IPS DF 19.7 (cell line): ENCODE measurements at regions not wholly inside any gene's neighbourhood (a gene's known extent, or its start where the extent isn't known, plus 50 kb on each side); places are given as distances from the start of the nearest gene placed in this dataset.
"Not testable (repeated sequence)": the region's sequence is repeated elsewhere in the genome, so short reads cannot be mapped to it uniquely, and the experiment has no call there.

Experiments used
- DNase-seq: peaks from one replicate; pipeline ENCODE4 v3.0.0-alpha.2; 2013; ENCODE audit warnings: low read depth, low spot score

DNA sequence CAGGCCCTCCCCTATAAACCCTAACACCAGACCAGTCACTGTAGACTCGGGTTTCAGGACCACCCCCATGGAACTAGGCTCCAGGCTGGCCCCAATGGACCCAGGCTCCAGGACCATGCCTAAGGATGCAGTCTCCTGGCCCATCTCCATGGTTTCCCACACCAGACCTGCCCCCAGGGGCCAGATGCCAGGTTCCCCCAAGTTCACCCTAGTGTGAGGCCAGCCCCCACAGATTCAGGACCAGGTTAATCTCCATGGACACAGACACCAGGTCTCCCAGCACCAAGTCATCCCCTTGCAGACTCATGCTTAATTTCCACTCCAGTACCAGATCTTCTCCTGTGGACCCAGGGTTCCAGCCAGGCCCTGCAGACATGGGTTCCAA lies 103.8 kb upstream of the LANCL2 start:
- DNase-seq = no peak

DNA sequence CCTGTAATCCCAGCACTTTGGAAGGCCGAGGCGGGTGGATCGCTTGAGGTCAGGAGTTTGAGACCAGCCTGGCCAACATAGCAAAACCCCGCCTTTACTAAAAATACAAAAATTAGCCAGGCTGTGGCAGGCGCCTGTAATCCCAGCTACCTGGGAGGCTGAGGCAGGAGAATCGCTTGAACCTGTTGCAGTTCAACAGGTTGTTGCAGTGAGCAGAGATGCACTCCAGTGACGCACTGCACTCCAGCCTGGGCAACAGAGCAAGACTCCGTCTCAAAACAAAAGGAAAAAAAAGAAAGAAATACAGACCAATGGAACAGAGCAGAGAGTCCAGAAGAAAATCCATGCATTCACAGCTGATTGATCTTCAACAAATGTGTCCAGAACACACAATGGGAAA lies 99.8 kb upstream of the LANCL2 start:
- DNase-seq = not testable (repeated sequence)

- no peak for DNase-seq
These were observed 99.1 kb upstream of the LANCL2 start for GRCh38 chr7:55265836-55266642.

- DNase-seq = no peak
These were observed 94.0 kb upstream of the LANCL2 start for GRCh38 chr7:55271069-55271626.

GRCh38 chr7:55271661-55272060 lies 93.5 kb upstream of the LANCL2 start:
- DNase-seq = no peak

- no peak for DNase-seq
These were observed 92.8 kb upstream of the LANCL2 start for GRCh38 chr7:55272328-55272727.

DNA sequence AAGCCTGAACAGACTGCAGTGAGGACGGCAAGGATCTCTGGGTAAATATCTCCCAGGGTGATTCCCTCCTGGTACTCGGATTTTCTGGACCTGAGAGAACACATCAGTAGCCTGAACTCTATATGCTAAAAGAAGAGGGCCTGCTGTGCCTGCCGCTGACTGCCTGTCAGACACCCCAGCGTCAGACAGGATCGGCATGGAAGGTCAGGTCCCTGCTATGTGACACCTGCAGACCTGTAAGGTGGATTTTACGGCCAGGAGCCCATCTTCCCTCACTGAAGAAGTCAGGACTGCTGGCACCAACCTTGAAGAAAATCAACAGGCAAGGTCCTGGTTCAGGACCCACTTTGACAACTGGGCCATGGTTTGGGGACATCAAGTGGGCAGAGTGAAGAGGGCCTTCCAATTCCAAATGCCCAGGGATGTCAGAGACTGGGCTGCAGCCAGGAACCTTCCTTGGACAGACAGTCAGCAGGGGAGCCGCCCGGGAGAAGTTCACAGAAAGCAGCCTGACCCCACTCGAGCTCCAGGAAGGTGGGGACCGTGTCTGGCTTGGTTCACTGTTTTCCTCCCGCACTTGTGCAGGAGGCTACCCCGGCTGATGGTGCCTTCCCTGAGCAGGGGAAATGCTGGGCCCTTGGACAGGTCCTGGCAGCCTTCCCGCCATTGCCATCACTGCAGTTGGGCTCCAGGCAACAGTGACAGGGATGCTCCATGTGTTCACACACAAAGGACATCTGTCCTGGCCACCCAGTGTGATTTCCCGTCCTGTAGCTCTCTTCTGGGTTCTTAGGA lies 91.8 kb upstream of the LANCL2 start:
- no peak for DNase-seq

GRCh38 chr7:55274156-55274555 lies 91.0 kb upstream of the LANCL2 start:
- no peak for DNase-seq

- no peak for DNase-seq
These were observed 89.6 kb upstream of the LANCL2 start for GRCh38 chr7:55275291-55276200.

DNA sequence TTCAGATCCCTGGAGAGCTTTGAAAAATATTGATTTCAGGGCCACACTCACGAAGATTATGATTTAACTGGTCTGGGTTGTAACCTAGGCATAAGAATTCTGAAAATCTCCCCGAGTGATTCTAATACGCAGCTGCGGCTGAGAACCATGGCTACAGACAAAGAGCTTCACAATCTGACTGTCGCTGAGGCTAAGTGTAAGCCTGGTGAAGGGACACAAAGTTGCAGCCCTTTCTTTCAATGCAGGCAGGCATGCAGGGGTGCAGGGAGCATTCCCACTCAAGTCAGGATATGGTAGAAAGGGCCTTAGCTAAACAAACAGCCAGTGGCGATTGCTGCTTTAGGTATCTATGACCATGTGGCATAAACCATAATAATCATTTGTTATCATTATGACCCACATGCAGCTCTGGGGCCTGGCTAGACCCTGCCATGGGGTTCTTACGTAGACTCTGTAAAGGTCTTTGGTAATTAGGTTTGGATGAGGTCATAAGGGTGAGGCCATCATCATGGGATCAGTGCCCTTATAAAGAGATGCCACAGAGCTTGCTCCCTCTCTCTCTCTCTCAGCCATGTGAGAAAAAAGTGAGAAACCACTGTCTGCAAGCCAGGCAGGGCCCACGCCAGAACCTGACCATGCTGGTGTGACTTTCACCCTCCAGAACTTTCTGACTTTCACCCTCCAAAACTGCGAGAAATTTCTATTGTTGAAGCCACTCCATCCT lies 88.4 kb upstream of the LANCL2 start:
- no peak for DNase-seq

GRCh38 chr7:55277916-55278315 lies 87.2 kb upstream of the LANCL2 start:
- no peak for DNase-seq

- DNase-seq = no peak
These were observed 86.8 kb upstream of the LANCL2 start for GRCh38 chr7:55278321-55278720.

DNA sequence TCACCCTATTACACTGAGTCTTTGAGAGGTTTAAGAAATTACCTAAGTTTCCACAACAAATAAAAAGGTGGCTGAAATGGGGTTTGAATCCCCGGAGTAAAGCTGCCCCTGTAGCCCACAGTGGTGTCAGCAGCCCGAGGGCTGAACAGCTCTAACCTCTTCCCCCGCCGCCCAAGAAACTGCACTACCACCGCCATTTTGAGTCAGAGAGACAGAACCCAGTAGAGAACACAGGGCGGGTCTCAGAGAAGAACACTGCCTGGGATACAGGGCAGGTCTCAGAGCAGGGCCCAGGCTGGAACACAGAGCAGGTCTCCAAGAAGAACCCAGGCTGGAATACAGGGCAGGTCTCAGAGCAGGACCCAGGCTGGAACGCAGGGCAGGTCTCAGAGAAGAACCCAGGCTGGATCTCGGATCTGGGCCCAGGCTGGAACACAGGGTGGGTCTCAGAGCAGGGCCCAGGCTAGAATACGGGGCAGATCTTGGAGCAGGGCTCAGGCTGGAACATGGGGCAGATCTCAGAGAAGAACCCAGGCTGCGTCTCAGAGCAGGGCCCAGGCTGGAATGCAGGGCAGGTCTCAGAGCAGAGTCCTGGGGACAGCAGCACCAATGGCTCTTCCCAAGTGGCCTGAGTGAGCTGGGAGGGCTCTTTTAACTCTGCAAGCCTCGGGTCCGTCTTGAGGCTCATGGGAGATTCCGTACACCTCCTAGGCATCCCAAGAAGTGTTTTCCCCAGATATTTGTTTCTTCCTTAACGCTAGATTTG lies 85.9 kb upstream of the LANCL2 start:
- DNase-seq = no peak

- DNase-seq = no peak
These were observed 85.1 kb upstream of the LANCL2 start for GRCh38 chr7:55280031-55280454.

DNA sequence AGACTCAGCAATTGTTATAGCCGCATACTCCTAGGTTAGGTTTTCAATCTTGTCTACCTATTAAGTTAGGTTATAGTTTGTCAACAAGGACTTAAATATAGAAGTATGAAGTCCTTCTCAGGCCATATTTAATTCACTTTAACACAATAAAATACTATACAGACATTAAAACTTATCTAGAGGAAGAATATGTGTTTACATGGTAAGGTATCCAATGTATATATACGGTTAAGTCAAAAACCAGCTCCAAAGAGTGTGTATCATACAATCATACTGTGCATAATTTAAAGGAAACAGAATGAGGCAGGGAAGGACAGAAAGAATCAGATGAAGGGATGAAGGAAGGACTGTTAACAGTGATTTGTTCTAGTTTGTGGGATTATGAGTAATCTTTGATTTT lies 79.5 kb upstream of the LANCL2 start:
- DNase-seq = no peak

GRCh38 chr7:55286666-55287065 lies 78.5 kb upstream of the LANCL2 start:
- DNase-seq = no peak

DNA sequence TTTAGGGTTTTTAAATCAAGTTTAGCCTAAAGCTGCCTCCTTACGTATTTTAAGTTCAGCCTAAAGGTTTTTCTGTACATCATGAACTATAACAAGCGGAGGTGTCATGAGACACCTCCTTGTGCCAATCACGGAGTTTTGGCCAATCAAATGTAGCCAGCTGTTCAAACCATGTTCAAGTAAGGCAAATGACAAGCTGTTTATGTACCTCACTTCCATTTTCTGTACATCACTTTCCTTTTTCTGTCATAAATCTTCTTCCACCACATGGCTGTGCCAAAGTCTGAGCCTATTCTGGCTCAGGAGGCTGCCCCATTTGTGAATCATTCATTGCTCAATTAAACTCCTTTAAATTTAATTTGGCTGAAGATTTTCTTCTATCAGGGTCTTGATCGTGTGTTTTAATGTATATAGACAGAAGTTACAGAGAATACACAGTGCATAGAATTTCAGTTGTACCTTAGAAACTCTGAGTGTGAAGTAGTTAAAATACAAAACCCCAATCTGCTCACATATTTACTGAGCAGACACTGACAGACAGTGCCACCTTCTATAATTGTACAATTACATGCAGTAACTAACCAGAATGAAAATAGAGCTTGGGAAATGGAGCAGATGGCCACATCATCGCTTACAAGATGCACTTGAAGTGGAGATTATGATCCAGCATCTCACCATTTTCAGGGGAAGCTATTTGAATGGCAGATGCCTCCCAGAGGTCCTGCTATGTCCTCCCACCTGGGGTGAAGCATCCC lies 76.9 kb upstream of the LANCL2 start:
- no peak for DNase-seq

DNA sequence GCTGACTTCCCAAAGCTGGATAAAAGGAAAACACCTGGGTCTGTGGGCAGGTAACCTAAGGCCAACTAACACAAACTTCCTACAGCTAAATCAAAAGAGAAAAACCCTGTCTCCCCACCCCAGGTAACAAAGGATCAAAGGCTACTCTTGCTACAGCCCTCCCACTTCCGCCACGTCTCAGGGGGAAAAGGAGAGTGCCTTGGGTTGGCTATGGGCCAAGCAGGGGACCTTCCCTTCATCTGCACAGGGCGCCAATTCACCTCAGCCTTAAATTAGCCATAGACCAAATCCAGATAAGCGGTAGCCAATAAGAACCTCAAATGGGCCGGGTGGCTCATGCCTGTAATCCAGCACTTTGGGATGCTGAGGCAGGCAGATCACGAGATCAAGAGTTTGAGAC lies 69.1 kb upstream of the LANCL2 start:
- DNase-seq = no peak

DNA sequence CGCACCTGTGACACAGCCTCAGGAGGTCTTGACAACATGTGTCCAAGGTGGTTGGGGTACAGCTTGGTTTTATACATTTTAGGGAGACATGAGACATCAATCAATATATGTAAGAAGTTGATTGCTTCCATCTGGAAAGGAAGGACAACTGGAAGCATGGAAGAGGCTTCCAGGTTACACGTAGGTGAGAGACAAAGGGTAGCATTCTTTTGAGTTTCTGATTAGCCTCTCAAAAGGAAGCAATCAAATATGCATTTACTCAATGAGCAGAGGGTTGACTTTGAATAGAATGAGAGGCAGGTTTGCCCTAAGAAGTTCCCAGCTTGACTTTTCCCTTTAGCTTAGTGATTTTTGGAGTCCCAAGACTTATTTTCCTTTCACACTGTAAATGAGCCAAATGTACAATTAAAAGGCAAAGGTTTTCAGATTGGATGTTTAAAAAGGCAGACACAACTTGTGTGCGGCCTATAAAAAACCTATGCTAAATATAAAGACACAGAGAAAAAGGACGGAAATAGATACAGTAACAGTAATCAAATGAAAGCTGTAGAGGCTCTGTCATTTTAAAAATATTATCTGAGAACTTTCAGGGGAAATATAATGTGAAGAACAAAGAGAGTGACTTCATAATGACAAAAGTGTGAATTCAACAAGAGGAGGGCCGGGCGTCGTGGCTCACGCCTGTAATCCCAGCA lies 65.7 kb upstream of the LANCL2 start:
- peak; percentile 63 for DNase-seq
